NCI-H1092 (cell line): ENCODE measurements at regions not wholly inside any gene's neighbourhood (a gene's known extent, or its start where the extent isn't known, plus 50 kb on each side); places are given as distances from the start of the nearest gene placed in this dataset.
"Not testable (repeated sequence)": the region's sequence is repeated elsewhere in the genome, so short reads cannot be mapped to it uniquely, and the experiment has no call there.

ENCODE experiments used
- DNase-seq: peaks from one replicate; lab custom pipeline; 2025; lab: John Stamatoyannopoulos, UW

DNA sequence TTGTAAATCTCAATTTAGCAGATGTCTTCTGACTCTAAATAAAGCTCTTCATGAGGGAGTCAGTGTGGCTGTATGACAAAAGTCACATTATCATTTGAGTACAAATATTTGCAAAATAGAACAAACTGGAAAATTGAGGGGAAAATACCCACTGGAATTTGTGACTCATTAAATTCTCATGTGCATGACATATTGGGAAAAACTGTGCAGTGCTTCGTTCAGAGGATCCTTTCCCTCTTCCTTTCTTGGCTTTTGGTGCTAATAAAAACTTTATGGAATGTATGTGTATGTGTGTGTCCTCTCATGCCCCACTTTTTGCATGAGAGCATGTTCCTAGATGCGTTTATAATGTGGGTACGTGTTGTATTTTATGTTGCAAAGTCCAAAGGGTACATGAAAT is 267.8 kb downstream of the KTN1 start:
- DNase-seq, result no peak

DNA sequence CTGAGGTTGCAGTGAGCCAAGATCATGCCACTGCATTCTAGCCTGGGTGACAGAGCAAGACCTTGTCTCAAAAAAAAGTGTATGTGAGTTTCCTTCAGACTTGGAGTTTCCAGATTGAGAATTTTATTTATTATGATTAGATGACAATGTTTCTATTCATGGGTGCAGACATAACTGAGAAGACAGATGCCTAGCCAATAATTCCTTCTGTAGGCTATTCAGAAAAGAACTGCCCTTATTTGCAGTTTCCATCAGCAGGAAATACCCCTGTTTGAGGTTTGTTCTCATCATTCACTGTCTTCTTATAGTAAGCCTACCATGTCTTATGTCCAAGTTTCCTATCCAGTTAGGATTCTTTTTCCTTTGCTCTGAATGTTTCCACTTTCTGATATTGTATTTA is 269.0 kb downstream of the KTN1 start:
- DNase-seq, result no peak

DNA sequence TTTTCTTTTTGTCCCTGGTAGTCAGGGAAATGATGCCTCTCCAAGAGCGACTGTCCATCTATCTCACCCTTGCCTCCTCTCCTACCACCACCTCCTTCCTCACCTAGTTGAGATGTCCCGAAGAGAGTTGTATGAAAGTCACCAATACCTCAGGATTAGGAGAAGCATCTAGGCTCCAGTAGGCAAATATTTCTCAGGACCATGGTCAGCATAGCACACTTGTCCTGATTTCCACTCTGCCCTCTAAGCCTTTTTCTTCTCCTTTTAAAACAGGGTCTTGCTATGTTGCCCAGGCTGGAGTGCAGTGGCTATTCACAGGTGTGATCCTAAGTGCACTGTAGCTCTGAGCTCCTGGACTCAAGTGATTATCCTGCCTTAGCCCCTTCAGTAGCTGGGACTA is 268.4 kb upstream of the PELI2 start:
- DNase-seq, result no peak

DNA sequence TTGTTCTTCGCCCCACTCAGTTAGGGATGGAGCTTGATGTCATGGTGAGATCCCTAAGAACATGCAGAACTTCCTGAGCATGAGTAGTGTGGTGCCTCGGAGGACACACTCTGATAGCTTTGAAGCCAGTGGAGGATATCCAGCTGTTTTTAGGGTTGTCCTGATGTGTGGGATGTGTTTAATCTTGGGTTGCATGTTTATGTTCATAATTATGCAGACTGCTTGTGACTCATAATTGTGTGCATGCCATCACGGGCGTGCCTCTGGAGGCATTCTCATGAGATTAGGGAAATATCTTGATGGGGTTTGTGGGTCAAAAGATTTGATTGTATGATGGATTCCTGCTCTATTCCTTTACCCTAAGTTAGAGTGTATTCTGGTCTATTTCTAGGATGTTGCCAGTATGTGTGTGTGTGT is 267.4 kb upstream of the PELI2 start:
- no peak for DNase-seq

DNA sequence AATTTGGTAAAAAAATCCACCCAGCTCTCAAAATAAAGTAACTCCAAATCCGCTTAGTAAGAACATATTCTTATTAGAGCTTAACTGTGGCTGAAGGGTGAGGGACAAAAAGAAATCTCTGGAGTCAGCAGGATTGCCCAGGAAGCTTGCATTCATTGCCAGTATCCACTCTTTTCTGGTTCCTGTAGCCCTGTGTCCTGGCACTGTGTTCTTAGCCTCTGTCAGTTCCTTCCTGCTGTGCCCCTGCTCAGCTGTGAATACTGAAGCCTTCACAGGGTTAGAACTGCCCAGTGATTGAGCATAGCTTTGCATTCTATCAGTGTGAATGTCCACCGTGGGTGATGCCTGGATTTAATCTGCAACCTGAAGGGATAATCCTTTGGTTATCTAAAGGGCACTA is 266.9 kb upstream of the PELI2 start:
- DNase-seq, result no peak

DNA sequence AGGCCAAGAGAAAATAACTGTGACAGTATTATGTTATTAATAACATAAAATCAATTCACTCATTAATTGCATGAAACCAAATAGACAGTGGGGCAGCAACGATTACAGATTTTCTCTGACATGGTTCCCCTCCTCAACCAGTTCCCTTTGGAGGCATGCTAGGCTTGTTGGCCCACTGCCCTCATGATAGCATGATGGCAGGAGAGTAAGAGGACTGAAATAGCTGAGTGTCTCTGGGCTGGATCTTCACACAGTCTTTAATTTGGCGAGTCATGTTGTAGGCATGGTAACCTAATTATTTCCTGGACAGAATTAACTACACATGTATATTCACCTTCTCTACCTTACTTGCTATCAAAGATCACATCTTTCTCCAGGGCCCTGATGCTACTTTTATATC is 266.2 kb upstream of the PELI2 start:
- DNase-seq, result no peak

DNA sequence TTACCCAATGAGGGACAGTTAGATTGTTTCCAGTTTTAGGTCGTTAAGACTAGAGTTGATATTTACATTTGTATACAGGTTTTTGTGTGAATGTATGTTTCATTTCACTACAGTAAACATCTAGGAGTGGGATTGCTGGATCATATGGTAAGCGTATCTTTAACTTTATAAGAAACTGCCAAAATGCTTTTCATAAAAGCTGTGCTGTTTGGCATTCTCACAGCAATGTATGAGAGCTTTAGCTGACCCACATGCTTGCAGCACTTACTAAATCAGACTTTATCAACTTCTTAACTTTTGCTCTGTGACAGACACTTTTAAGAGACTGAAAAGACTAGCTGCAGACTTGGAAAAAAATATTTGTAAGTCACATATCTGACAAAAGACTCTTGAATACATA is 262.5 kb upstream of the PELI2 start:
- DNase-seq, result no peak

DNA sequence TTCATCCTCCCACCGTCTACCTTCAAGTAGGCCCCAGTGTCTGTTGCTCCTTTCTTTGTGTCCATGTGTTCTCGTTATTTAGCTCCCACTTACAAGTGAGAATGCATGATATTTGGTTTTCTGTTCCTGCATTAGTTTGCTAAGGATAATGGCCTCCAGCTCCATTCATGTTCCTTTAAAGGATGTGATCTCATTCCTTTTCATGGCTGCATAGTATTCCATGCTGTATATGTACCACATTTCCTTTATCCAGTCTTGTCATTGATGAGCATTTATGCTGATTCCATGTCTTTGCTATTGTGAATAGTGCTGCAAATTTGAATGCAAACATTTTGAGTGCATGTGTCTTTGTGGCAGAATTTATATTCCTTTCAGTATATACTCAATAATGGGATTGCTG is 259.6 kb upstream of the PELI2 start:
- DNase-seq, result no peak

DNA sequence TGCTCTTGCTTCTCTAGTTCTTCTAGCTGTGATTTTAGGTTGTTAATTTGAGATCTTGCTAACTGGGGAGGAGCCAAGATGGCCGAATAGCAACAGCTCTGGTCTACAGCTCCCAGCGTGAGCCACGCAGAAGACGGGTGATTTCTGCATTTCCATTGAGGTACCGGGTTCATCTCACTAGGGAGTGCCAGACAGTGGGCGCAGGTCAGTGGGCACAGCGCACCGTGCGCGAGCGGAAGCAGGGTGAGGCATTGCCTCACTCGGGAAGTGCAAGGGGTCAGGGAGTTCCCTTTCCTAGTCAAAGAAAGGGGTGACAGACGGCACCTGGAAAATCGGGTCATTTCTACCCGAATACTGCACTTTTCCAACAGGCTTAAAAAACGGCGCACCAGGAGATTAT is 256.6 kb upstream of the PELI2 start:
- not testable (repeated sequence) for DNase-seq

DNA sequence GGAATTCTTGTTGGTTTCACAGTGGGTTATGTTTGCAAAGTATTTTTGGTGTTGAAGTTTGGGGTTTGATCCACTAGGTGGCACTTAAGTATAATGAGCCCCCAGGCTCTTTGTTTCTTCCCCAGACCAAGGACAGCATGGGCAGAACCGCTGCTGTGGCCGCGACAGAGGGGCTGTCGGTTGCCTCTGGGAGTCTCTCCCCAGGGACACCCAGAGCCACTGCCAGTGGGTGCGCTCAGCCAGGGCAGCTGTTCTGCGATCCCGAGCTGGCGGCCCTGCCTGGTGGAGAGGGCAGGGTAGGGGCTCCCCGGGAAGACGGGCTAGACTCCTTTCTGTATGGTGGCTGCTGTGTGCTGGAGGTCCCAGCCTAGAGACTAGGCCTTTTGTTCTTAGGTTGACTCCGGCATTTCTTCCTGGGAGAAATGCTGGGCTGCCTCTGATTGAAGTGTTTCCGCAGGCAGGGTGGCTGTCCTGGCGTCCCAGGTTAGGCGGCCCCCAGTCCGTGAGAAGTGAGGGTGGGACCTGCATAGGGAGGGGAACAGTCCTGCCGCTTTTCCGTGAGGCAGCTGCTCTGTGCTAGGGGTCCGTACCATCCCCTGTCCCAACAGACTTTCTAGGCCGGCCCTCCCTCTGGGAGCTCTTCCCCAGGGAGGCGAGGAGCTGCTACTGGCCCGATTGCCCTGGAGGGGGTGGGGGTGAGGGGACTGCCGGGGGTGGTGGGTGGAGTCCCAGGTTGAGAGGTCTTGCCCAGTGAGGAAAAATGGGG is 253.1 kb upstream of the PELI2 start:
- DNase-seq, result no peak

DNA sequence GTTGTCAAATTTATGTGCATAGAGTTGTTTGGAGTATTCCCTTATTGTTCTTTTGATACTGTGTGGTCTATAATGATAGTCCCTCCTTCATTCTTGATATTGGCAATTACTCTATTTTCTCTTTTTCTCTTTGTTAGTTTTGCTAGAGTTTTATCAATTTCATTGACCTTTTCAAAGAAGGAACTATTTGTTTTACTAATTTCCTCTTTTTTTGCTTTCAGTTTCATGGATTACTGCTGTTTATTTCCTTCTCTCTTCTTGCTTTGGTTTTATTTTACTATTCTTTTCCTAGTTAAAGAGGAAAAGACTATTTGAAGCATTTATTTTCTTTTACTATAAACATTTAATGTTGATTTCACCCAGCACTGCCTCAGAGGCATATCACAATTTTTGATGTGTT is 250.9 kb upstream of the PELI2 start:
- DNase-seq, result no peak

DNA sequence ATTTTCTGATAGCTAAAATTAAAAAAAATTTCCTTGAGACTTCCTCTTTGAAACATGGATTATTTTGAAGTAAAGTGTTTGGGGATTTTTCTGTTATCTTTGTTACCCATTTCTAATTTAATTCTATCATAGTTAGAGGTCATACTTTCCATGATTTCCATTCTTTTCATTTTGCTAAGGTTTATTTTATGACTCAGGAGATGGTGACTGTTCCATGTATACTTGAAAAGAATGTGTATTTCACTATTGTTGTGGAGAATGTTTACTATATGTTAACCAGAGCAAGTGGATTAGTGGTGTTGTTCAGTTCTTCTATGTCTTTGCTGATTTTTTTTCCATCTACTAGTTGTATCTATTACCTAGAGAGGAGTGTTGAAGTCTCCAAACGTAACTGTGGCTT is 250.5 kb upstream of the PELI2 start:
- no peak for DNase-seq

DNA sequence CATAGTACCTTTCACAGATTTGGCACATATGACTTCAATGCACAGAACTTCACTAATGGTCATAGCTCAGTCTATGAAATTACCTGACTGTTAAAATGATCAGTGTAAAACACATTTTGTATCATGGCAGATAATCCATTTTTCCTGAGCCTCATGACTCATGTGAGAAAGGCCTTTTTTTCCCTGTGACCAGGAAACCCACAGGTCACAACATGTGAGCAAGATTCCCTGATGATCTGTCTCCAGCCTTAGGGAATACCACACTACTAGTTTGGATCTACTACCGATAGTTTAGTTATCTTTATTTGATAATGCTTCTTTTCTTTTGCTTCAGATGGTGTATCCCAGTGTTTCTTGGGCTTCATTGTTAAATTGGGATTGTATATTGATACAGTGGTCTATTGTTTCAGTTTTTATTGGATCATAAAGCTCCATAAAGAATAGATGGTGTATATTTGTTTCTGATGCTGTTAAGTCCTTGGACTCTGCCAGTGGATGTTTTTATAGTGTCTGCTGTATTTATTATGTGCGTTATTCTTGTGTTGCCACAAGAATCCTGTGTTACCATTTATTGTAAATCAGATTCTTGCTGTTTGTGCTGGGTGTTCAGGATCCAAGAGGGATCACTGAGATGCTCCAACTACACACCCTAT is 248.7 kb upstream of the PELI2 start:
- no peak for DNase-seq

DNA sequence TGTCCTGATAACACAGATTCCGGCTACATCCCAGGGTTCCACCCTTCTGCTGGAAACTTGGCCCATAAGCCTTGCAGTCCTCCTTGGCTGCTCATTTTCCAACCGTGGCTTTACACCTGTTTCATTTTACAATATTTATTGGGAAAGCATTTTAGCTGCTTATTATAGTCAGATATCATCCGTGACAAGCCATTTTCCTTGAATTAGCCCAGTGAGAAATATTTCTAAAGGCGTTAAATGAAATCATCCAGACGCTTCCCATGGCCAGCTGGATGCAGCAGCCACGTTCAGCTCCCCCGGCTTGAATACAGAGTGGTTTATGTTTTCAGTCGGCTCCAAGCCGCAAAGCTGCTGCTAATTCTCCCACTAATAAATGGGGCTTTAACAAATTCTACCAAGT is 245.0 kb upstream of the PELI2 start:
- DNase-seq, result no peak

DNA sequence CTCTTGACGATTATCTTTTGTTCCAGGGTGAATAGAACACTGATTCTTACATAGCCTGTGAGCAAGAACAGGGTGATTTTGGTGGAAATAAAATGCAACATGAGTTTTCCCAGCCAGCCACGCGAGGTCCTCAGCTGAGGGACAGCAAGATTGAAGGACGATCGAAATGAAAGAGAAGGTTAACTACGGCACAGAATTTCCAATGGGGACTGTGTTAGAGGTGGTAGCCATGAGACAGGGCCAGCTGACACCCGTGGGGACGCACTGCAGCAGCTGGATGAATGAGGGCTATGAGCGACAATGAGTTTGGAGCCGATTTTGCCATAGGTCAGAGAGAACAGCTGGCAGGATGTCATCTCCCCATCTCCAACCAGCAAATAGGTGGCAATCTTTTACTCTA is 243.4 kb upstream of the PELI2 start:
- no peak for DNase-seq

DNA sequence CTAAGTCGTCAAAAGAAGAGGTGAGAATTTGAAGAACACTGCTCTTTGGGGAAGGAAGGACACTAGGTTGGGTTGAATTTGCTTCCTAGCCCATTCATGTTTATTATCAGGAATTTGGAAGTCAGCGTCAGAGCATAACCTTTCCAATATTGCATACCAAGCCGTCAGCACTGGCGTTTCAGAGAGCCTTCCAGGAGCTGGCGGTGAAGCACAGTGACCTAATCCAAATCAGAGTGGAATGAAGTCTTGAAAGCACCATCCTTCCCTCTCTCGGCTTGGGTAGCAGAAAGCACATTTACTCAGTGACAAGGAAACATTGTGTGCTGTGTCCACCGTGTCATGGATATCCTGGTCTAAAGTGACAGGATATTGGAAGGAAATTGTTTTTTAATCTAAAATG is 240.3 kb upstream of the PELI2 start:
- DNase-seq, result no peak

DNA sequence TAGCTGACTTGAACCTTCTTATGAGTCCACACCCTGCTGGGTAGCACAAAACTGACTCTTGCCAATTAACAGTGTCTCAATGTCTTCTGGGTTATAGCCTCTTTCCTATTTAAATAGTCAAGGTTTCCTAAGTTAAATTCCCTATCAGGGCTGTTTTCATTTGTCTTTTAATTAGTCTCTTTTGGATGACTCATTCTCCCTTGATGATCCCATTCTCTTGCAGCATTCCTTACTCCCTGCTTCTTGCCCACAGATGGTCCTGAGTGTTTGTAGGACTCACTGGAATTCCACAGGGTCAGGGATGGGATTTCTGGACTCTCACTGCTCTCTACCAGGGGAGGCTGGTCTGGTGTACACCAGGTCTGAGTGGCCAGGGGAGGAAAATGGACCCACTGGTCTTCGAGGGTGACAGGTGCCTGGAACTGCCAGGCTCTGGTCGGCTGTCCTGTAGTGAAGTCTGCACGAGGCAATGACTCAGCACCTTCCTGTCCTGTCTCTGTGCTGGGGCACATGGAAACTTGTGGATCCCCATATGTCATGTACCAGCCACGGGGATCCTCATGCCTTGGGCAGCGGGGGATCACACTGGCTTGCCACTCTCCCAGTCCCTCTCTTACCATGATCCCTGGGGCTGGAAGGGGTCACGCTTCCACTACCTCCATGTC is 236.5 kb upstream of the PELI2 start:
- no peak for DNase-seq

DNA sequence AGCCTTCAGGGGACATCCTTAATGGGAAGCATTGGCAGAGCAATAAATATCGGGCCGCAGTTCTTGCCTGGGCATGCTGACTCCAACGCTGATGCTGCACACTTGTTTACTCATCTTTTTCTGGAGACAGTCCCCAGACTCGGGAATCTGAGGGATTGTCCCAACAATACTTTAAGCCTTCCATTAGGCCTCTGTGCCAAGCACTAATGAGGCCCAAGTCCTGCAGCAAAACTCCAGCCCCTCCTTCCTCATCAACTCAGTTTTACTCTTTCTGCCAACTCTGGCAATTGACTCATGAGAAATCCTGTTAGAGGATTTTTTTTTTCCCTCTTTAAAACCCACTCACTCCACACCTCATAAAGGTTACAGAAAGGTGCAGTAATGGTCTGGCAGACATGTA is 233.4 kb upstream of the PELI2 start:
- DNase-seq, result no peak

DNA sequence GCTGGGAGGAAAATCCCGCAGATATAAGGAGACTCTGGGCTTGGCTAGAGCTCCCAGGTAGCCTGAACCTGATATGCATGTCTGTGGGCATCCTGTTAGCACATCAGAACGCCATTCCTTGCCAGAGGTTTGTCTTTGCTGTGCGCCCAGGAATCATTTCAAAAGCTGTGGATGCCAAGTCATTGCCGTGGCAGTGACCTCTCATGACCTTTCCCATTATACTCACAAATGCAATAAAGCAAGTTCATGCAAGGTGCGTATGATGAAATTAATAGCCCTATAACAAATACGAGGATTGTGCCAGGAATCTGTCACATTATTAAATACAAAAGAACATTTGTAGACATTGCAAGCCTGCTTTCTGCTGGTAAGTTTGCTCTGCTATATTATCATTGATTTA is 229.1 kb upstream of the PELI2 start:
- DNase-seq, result peak; percentile 41

DNA sequence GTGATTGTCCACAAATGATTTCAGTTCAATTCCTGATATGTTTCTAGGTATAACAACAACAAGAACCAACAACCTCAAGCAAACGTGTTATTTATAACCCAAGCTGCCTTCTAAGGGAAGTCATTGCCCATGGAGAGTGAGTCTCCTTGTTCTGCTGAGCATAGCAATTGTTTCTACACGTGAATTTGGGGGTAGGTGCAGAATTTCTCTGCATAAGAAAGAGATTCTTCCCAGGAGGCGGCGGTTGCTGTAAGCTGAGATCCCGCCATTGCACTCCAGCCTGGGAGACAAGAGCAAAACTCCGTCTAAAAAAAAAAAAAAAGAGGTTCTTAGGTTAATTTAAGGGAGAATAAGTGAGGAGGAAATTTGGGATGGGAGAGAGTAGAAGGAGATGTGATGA is 226.5 kb upstream of the PELI2 start:
- no peak for DNase-seq

DNA sequence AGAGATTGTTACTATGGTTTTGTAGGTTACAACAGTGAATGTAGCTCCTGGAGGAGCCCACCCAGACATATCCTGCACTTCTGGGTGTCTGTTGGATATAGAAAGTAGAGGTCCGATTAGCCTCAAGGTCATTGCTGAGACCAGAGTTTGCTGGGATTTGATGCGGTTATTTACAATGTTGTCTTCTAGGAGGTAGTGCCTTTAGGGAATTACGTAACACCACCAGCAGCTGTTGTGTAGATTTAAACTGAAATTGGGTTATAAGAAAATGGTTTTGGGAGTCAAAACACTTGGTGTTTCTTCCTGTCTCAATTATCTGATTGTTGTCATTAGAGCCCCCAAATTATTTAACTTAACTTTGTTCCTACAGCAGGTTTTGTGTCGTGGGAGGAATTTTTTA is 225.3 kb upstream of the PELI2 start:
- DNase-seq, result no peak

DNA sequence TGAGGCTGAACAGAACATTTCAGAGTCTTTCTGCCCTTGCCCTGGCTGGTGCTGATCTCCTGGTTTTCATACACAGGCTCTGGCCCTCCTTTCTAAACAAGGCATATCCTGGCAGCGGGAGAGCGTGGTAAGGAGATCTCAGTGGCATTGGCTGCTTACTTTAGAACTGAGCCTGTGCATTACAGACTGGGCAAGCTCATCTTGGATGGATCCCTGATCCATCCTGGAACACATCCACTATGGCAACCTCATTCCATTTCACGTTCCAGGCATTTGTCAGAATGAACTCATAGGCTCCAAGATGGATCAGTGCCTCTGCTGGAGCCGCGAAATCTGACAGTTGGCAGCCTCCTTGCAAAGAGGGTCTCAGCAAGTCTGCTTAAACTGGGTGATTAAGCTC is 224.5 kb upstream of the PELI2 start:
- no peak for DNase-seq

DNA sequence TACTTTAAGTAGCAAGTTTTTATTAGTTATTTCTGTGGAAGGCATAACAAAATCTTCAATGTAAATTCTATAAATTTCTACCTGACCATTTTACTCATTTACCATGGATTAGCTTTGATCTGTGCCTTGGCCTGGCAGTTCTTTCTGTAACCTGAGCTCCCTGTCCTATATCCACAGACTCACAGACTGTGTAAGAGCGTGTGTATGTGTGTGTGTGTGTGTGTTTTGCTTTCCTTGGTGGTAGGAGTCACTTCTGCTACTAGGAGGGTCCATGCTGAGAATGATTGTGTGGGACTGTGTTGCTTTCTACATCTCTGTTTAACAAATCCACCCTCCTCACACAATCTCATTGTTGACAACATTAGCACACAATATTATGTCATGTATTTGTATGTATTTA is 221.2 kb upstream of the PELI2 start:
- no peak for DNase-seq

DNA sequence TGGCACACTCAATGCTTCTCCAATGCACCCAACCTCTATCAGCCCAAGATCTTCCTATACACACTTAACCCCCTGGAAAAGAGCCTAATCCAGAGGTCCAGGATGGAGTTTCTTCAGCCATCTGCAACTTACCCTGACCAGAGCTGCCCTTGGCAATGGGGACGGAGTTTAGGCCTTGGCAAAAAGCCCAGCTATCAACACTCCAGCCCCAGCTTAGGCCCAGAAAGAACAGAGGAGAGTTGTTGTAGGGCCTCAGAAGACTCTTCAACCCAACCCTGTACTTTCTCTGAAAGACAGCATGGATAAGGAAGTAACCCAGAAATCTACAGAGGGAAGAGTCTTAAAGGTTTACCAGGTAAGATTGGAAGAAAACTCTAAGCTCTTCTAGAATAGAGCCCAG is 219.3 kb upstream of the PELI2 start:
- no peak for DNase-seq
